ENCODE measurements at regions not wholly inside any gene's neighbourhood (a gene's known extent, or its start where the extent isn't known, plus 50 kb on each side); places are given as distances from the start of the nearest gene placed in this dataset.

DNA sequence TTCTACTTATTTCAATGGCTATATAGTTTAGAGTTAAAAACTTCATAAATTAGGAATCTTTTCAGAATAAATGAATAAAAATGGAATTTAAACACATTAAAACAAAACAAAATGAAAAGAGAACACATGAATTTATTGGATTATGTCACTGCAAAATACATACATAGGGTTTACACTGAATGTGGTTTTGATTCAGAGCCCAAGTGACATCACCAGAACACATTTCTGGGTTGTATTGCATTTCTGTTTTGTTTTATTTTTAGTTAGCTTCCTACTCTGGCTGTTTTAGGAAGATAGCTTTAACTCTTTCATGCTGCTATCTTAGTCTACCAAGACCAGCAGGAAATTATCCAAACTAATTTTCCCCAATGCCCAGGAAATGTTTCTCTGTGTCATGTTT lies 1935.0 kb downstream of the EFNA5 start:
- Histone ChIP-seq H3K36me3 (replicated peaks; ENCODE audit: low read depth, low read length) (no peaks in the 10 kb centered on the region), H4K20me1 (ENCODE audit: insufficient read depth, low read length) (no peaks in the 10 kb centered on the region), H3K4me3 (ENCODE audit: low read length) (no peak overlapping the region), H3K9me3 (ENCODE audit: insufficient read depth, low read length) (no peaks in the 10 kb centered on the region), H3K27ac (ENCODE audit: low read length) (no peak overlapping the region), H3K4me2 (ENCODE audit: low read length) (no peak overlapping the region), H3K27me3 (ENCODE audit: low read depth, low read length) (no peaks in the 10 kb centered on the region), H3K79me2 (ENCODE audit: low read length) (no peaks in the 10 kb centered on the region), H3K4me1 (ENCODE audit: low read length) (no peaks in the 10 kb centered on the region), H2AFZ (ENCODE audit: low read depth, low read length) (no peak overlapping the region), H3K9ac (ENCODE audit: low read length) (no peak overlapping the region)
- TF ChIP-seq CTCF (IDR thresholded peaks at IDR 0.05; ENCODE audit: low read depth, low read length): no peak
- TF ChIP-seq EZH2phosphoT487 (IDR thresholded peaks at IDR 0.05; ENCODE audit: low read depth): no peak

GRCh38 chr5:105730982-105731381 lies 1939.8 kb downstream of the EFNA5 start:
- H3K4me1 ChIP-seq (ENCODE audit: low read length): no peaks in the 10 kb centered on the region
- H3K27me3 ChIP-seq (ENCODE audit: low read depth, low read length): no peaks in the 10 kb centered on the region
- H2AFZ ChIP-seq (ENCODE audit: low read depth, low read length): no peak overlapping the region
- TF ChIP-seq CTCF (IDR thresholded peaks at IDR 0.05; ENCODE audit: low read depth, low read length) (no peak), EZH2phosphoT487 (IDR thresholded peaks at IDR 0.05; ENCODE audit: low read depth) (no peak)
- no peaks in the 10 kb centered on the region for H3K36me3 ChIP-seq (replicated peaks; ENCODE audit: low read depth, low read length)
- H3K4me2 ChIP-seq (ENCODE audit: low read length): no peak overlapping the region
- no peak overlapping the region for H3K27ac ChIP-seq (ENCODE audit: low read length)
- H3K9me3 ChIP-seq (ENCODE audit: insufficient read depth, low read length): no peaks in the 10 kb centered on the region
- no peak overlapping the region for H3K4me3 ChIP-seq (ENCODE audit: low read length)
- no peaks in the 10 kb centered on the region for H4K20me1 ChIP-seq (ENCODE audit: insufficient read depth, low read length)
- no peak overlapping the region for H3K9ac ChIP-seq (ENCODE audit: low read length)
- no peaks in the 10 kb centered on the region for H3K79me2 ChIP-seq (ENCODE audit: low read length)

- no peak overlapping the region for H2AFZ ChIP-seq (ENCODE audit: low read depth, low read length)
- no peaks in the 10 kb centered on the region for H3K79me2 ChIP-seq (ENCODE audit: low read length)
- H3K27me3 ChIP-seq (ENCODE audit: low read depth, low read length): no peaks in the 10 kb centered on the region
- H3K9ac ChIP-seq (ENCODE audit: low read length): no peak overlapping the region
- H3K9me3 ChIP-seq (ENCODE audit: insufficient read depth, low read length): no peaks in the 10 kb centered on the region
- no peaks in the 10 kb centered on the region for H3K4me1 ChIP-seq (ENCODE audit: low read length)
- no peak for TF ChIP-seq EZH2phosphoT487 (IDR thresholded peaks at IDR 0.05; ENCODE audit: low read depth)
- TF ChIP-seq CTCF (IDR thresholded peaks at IDR 0.05; ENCODE audit: low read depth, low read length): no peak
- H3K4me2 ChIP-seq (ENCODE audit: low read length): no peak overlapping the region
- H3K4me3 ChIP-seq (ENCODE audit: low read length): no peak overlapping the region
- no peaks in the 10 kb centered on the region for H3K36me3 ChIP-seq (replicated peaks; ENCODE audit: low read depth, low read length)
- no peak overlapping the region for H3K27ac ChIP-seq (ENCODE audit: low read length)
- H4K20me1 ChIP-seq (ENCODE audit: insufficient read depth, low read length): no peaks in the 10 kb centered on the region
Observed at GRCh38 chr5:105726093-105726492, 1944.6 kb downstream of the EFNA5 start.

GRCh38 chr5:105708442-105708841 lies 1962.3 kb downstream of the EFNA5 start:
- Histone ChIP-seq H3K9ac (ENCODE audit: low read length) (no peak overlapping the region), H3K27ac (ENCODE audit: low read length) (no peak overlapping the region), H3K9me3 (ENCODE audit: insufficient read depth, low read length) (no peaks in the 10 kb centered on the region), H3K79me2 (ENCODE audit: low read length) (no peaks in the 10 kb centered on the region), H2AFZ (ENCODE audit: low read depth, low read length) (no peak overlapping the region), H3K4me1 (ENCODE audit: low read length) (no peaks in the 10 kb centered on the region), H3K4me3 (ENCODE audit: low read length) (no peak overlapping the region), H3K36me3 (replicated peaks; ENCODE audit: low read depth, low read length) (no peaks in the 10 kb centered on the region), H3K27me3 (ENCODE audit: low read depth, low read length) (no peaks in the 10 kb centered on the region), H4K20me1 (ENCODE audit: insufficient read depth, low read length) (no peaks in the 10 kb centered on the region), H3K4me2 (ENCODE audit: low read length) (no peak overlapping the region)
- TF ChIP-seq CTCF (IDR thresholded peaks at IDR 0.05; ENCODE audit: low read depth, low read length): no peak
- TF ChIP-seq EZH2phosphoT487 (IDR thresholded peaks at IDR 0.05; ENCODE audit: low read depth): no peak
